H1 (cell line): ENCODE measurements at regions not wholly inside any gene's neighbourhood (a gene's known extent, or its start where the extent isn't known, plus 50 kb on each side); places are given as distances from the start of the nearest gene placed in this dataset.

ENCODE experiments used
- CTCF ChIA-PET: fragments of 300-600 bp; sonication (Branson Sonifier 250); formaldehyde crosslinking; loops from one replicate; lab custom pipeline; 2021; ENCODE audit not compliant: partially characterized antibody; lab: Charles Lee
- POLR2A ChIA-PET: fragments of 300-600 bp; sonication (Branson Sonifier 250); formaldehyde crosslinking; loops from one replicate; lab custom pipeline; 2021; ENCODE audit warnings: inconsistent platforms; ENCODE audit not compliant: partially characterized antibody; lab: Charles Lee
- DNase-seq, 2 experiments: peaks; one replicate each; pipeline versions ENCODE4 v3.0.0 to v3.0.0-alpha.2; 2010 to 2022; ENCODE audit warnings: low spot score in 2 of 2, low read depth in 1 of 2, mixed read lengths in 1 of 2
- FAIRE-seq: peaks from 2 replicates; lab custom pipeline; 2011; peaks lifted over from hg19 to GRCh38; lab: Jason Lieb, UNC
- H2AFZ ChIP-seq: 2 replicates; pipeline ENCODE4 v1.8.1; 2012; ENCODE audit warnings: low read length, inconsistent platforms
- H2AK5ac ChIP-seq: 2 replicates; pipeline ENCODE4 v1.6.1; 2013; ENCODE audit warnings: low read depth, low read length
- H2BK120ac ChIP-seq: replicated peaks from 2 replicates; pipeline ENCODE3; 2013; ENCODE audit warnings: low read depth, low read length, inconsistent platforms
- H2BK12ac ChIP-seq: 2 replicates; pipeline ENCODE4 v1.6.1; 2013; ENCODE audit warnings: low read depth, low read length
- H2BK15ac ChIP-seq: 2 replicates; pipeline ENCODE4 v1.6.1; 2013; ENCODE audit warnings: low read length
- H2BK20ac ChIP-seq: 2 replicates; pipeline ENCODE4 v1.6.1; 2013; ENCODE audit warnings: low read length
- H2BK5ac ChIP-seq: 2 replicates; pipeline ENCODE4 v1.6.1; 2013; ENCODE audit warnings: low read depth, low read length
- H3K14ac ChIP-seq: 2 replicates; pipeline ENCODE4 v1.6.1; 2013; ENCODE audit warnings: inconsistent platforms; ENCODE audit not compliant: insufficient read length
- H3K18ac ChIP-seq: 2 replicates; pipeline ENCODE4 v1.6.1; 2013; ENCODE audit warnings: low read length; ENCODE audit errors: extremely low read depth
- H3K23ac ChIP-seq: 2 replicates; pipeline ENCODE4 v1.6.1; 2013; ENCODE audit warnings: inconsistent platforms; ENCODE audit not compliant: insufficient read length
- H3K23me2 ChIP-seq: 2 replicates; pipeline ENCODE4 v1.6.1; 2013; ENCODE audit warnings: low read depth, low read length
- H3K27ac ChIP-seq: 2 replicates; pipeline ENCODE4 v1.6.1; 2011; ENCODE audit warnings: low read depth, low read length, inconsistent platforms
- H3K27me3 ChIP-seq, 4 experiments: replicated peaks in 1 of 4; 1 replicate in 1 of 4; 2 replicates in 3 of 4; pipeline versions ENCODE4 v1.6.1 to v1.8.1; 2011 to 2013; ENCODE audit warnings: low read length in 3 of 4, mild to moderate bottlenecking in 3 of 4, inconsistent platforms in 2 of 4, mixed read lengths in 2 of 4, moderate library complexity in 1 of 4; ENCODE audit not compliant: control insufficient read depth in 3 of 4, insufficient read depth in 3 of 4; ENCODE audit errors: extremely low read depth in 1 of 4
- H3K36me3 ChIP-seq, 4 experiments: 2 replicates each; pipeline versions ENCODE4 v1.6.1 to v1.8.1; 2011 to 2013; ENCODE audit warnings: mild to moderate bottlenecking in 4 of 4, low read length in 3 of 4, moderate library complexity in 2 of 4, control low read depth in 1 of 4, inconsistent platforms in 1 of 4; ENCODE audit not compliant: insufficient read depth in 4 of 4, control insufficient read depth in 2 of 4
- H3K4ac ChIP-seq: replicated peaks from 2 replicates; pipeline ENCODE3; 2013; ENCODE audit warnings: low read length, low read depth, mixed read lengths, inconsistent platforms; ENCODE audit not compliant: insufficient read length
- H3K4me1 ChIP-seq, 4 experiments: replicated peaks in 1 of 4; 1 replicate in 1 of 4; 2 replicates in 3 of 4; pipeline versions ENCODE4 v1.6.1 to v1.8.1; 2011 to 2013; ENCODE audit warnings: low read length in 3 of 4, inconsistent platforms in 2 of 4, mixed read lengths in 1 of 4; ENCODE audit not compliant: insufficient read depth in 4 of 4, control insufficient read depth in 3 of 4
- H3K4me2 ChIP-seq, 2 experiments: 2 replicates each; pipeline versions ENCODE4 v1.6.1 to v1.8.1; 2011 to 2013; ENCODE audit warnings: low read depth in 2 of 2, low read length in 2 of 2, control low read depth in 1 of 2, inconsistent platforms in 1 of 2, mild to moderate bottlenecking in 1 of 2; ENCODE audit not compliant: insufficient read depth in 1 of 2
- H3K4me3 ChIP-seq, 4 experiments: fragments of 200-600, 300-600 bp in 1 of 4; sonication (generic), shearing (Covaris generic), sonication (Bioruptor Twin) in 1 of 4; 2 replicates each; pipeline versions ENCODE4 v1.5.1 to v1.8.1; 2011 to 2016; ENCODE audit warnings: low read length in 4 of 4, low read depth in 3 of 4, control low read depth in 2 of 4, inconsistent platforms in 2 of 4, mild to moderate bottlenecking in 2 of 4, mixed read lengths in 1 of 4, moderate library complexity in 1 of 4; ENCODE audit not compliant: insufficient read depth in 2 of 4; ENCODE audit errors: extremely low read depth in 1 of 4
- H3K56ac ChIP-seq: replicated peaks from 2 replicates; pipeline ENCODE3; 2013; ENCODE audit warnings: low read depth, mild to moderate bottlenecking, mixed read lengths, low read length, inconsistent platforms; ENCODE audit not compliant: insufficient read length
- H3K79me1 ChIP-seq: 2 replicates; pipeline ENCODE4 v1.6.1; 2013; ENCODE audit warnings: low read depth, low read length, control low read depth
- H3K79me2 ChIP-seq, 2 experiments: 2 replicates each; pipeline versions ENCODE4 v1.6.1 to v1.8.1; 2012 to 2013; ENCODE audit warnings: low read length in 2 of 2, mild to moderate bottlenecking in 2 of 2, inconsistent platforms in 1 of 2; ENCODE audit not compliant: insufficient read depth in 2 of 2, control insufficient read depth in 1 of 2
- H3K9ac ChIP-seq, 4 experiments: replicated peaks in 1 of 4; 1 replicate in 1 of 4; 2 replicates in 3 of 4; pipeline versions ENCODE4 v1.6.1 to v1.8.1; 2011 to 2013; ENCODE audit warnings: low read depth in 3 of 4, low read length in 3 of 4, control low read depth in 2 of 4, mild to moderate bottlenecking in 2 of 4, moderate library complexity in 2 of 4, inconsistent platforms in 1 of 4; ENCODE audit errors: extremely low read depth in 1 of 4
- H3K9me3 ChIP-seq, 2 experiments: 2 replicates each; pipeline versions ENCODE4 v1.6.1 to v1.8.1; 2012 to 2013; ENCODE audit warnings: mild to moderate bottlenecking in 2 of 2, moderate library complexity in 2 of 2, control low read depth in 1 of 2, inconsistent platforms in 1 of 2, low read depth in 1 of 2, low read length in 1 of 2, mixed read lengths in 1 of 2; ENCODE audit not compliant: insufficient read depth in 2 of 2
- H4K20me1 ChIP-seq, 2 experiments: replicated peaks in 1 of 2; 2 replicates each; pipeline versions ENCODE3 to v1.8.1; 2011 to 2013; ENCODE audit warnings: inconsistent platforms in 2 of 2, low read length in 2 of 2, mild to moderate bottlenecking in 1 of 2; ENCODE audit not compliant: insufficient read depth in 2 of 2, control insufficient read depth in 1 of 2
- H4K5ac ChIP-seq: 2 replicates; pipeline ENCODE4 v1.6.1; 2013; ENCODE audit warnings: low read length, low read depth, mixed read lengths, inconsistent platforms; ENCODE audit not compliant: insufficient read length
- H4K8ac ChIP-seq: 2 replicates; pipeline ENCODE4 v1.8.0; 2013; ENCODE audit warnings: mild to moderate bottlenecking, moderate library complexity, low read length, inconsistent platforms; ENCODE audit not compliant: insufficient read depth; ENCODE audit errors: extremely low read depth
- H4K91ac ChIP-seq: replicated peaks from 2 replicates; pipeline ENCODE3; 2013; ENCODE audit warnings: low read length, mixed read lengths, inconsistent platforms; ENCODE audit not compliant: insufficient read length
- ASH2L ChIP-seq: fragments of 200-600, 300-600 bp; sonication (generic); IDR thresholded peaks from one replicate; pipeline ENCODE4 v1.7.1; 2017; ENCODE audit warnings: low read length
- TEAD4 ChIP-seq: IDR thresholded peaks from 2 replicates; pipeline ENCODE4 v1.6.1; 2012; ENCODE audit warnings: low read depth, low read length, inconsistent platforms, mixed read lengths
- WGBS, 2 experiments: shearing (Covaris generic) in 1 of 2; methylation state at CpG; one replicate each; pipeline versions ENCODE4 v1.1.6 to v1.1.7; 2013 to 2015; ENCODE audit warnings: low lambda C conversion rate in 2 of 2, mixed read lengths in 2 of 2, inconsistent platforms in 1 of 2, low coverage in 1 of 2, missing lambda C conversion rate in 1 of 2; ENCODE audit not compliant: insufficient replicate concordance in 2 of 2, insufficient coverage in 1 of 2, insufficient read length in 1 of 2; ENCODE audit errors: extremely low coverage in 1 of 2, missing lambda C conversion rate in 1 of 2; 5-methylcytosine and 5-hydroxymethylcytosine counted together
- TF ChIP-seq, protein P1 (sequence below), 3 experiments: IDR thresholded peaks; 1 replicate in 2 of 3; 2 replicates in 1 of 3; pipeline versions ENCODE4 v1.5.1 to v1.6.1; 2011; ENCODE audit warnings: low read length in 3 of 3, mild to moderate bottlenecking in 3 of 3, inconsistent platforms in 2 of 3, low read depth in 1 of 3, moderate library complexity in 1 of 3; ENCODE audit not compliant: insufficient read depth in 1 of 3; ENCODE audit errors: control extremely low read depth in 1 of 3

DNA sequence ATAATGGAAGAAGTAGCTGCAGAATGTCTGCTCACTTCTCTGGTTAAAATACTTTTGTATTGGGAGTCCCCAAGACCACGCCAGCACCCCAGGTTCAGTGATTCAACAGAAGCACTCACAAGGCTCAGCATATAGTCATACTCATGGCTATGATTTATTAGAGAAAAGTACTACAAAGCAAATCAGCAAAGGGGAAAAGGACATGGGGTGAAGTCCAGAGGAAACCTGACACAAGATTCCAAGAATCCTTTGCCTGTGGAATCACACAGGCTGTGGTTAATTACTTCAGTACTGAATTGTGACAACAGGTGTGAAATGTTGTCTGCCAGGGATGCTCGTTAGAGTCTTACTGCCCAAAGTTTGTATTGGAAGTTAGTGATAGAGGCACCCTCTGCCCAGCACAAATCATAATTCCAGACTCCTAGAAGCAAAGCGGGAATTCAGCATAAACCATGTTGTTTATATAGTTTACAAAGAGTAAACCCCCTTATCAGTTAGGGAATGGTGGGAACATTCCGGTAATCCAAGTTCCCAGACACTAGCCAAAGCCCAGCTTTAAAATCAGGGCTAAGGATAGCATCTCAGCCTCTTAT, 79.4 kb downstream of the HYCC1 start:
- no peak for DNase-seq
- peaks cover 0 to 2% (median 1%) of the 10 kb centered on the region in 4 experiments; a peak in 3 of 7 replicates for H3K4me1 ChIP-seq
- H2BK12ac ChIP-seq = no peak overlapping the region
- H4K20me1 ChIP-seq = no peaks in the 10 kb centered on the region
- H3K9me3 ChIP-seq = 0 out of 4 replicates have a peak, but pooled peaks cover 0 to 3% of the 10 kb centered on the region in 2 experiments
- no peak overlapping the region for H3K18ac ChIP-seq
- H3K27me3 ChIP-seq = no peaks in the 10 kb centered on the region
- no peak overlapping the region for H3K4me3 ChIP-seq
- H4K8ac ChIP-seq = no peak overlapping the region
- WGBS, 2 experiments = 91% methylated on average over 4 of the region's 4 CpGs; no CpG with 5 or more reads in 1 of the 2 experiments
- H3K4me2 ChIP-seq = no peak overlapping the region
- TF ChIP-seq TEAD4 (no peak), ASH2L (no peak)
- TF ChIP-seq, protein P1, sequence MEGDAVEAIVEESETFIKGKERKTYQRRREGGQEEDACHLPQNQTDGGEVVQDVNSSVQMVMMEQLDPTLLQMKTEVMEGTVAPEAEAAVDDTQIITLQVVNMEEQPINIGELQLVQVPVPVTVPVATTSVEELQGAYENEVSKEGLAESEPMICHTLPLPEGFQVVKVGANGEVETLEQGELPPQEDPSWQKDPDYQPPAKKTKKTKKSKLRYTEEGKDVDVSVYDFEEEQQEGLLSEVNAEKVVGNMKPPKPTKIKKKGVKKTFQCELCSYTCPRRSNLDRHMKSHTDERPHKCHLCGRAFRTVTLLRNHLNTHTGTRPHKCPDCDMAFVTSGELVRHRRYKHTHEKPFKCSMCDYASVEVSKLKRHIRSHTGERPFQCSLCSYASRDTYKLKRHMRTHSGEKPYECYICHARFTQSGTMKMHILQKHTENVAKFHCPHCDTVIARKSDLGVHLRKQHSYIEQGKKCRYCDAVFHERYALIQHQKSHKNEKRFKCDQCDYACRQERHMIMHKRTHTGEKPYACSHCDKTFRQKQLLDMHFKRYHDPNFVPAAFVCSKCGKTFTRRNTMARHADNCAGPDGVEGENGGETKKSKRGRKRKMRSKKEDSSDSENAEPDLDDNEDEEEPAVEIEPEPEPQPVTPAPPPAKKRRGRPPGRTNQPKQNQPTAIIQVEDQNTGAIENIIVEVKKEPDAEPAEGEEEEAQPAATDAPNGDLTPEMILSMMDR (IDR thresholded peaks at IDR 0.05; ENCODE audit: control extremely low read depth in 1 of 3, insufficient read depth in 1 of 3, low read depth in 1 of 3, low read length in 3 of 3) = no peak
- H3K56ac ChIP-seq = no peak overlapping the region
- no peaks in the 10 kb centered on the region for H3K79me1 ChIP-seq
- H3K79me2 ChIP-seq = no peaks in the 10 kb centered on the region
- H3K23ac ChIP-seq = no peak overlapping the region
- H2BK15ac ChIP-seq = no peak overlapping the region
- CTCF ChIA-PET = interaction anchor here (0.9 to 1.8 kb wide), 4 partner anchors 15 to 121 kb away, joined by 3 to 4 read pairs (median 4); no protein-coding TSS in a partner anchor
- H2AFZ ChIP-seq = no peak overlapping the region
- H3K36me3 ChIP-seq = no peaks in the 10 kb centered on the region
- POLR2A ChIA-PET = interaction anchor here (1.1 kb wide), 1 partner anchor 14 kb away, joined by 3 read pairs; no protein-coding TSS in a partner anchor
- no peak overlapping the region for H3K4ac ChIP-seq
- FAIRE-seq = no peak
- no peaks in the 10 kb centered on the region for H3K23me2 ChIP-seq
- H2BK120ac ChIP-seq = no peak overlapping the region
- no peak overlapping the region for H4K5ac ChIP-seq
- no peak overlapping the region for H3K9ac ChIP-seq
- no peak overlapping the region for H2BK20ac ChIP-seq
- H2BK5ac ChIP-seq = no peak overlapping the region
- no peak overlapping the region for H4K91ac ChIP-seq
- no peak overlapping the region for H3K14ac ChIP-seq
- H2AK5ac ChIP-seq = no peak overlapping the region
- no peak overlapping the region for H3K27ac ChIP-seq
